ENCODE measurements at regions not wholly inside any gene's neighbourhood (a gene's known extent, or its start where the extent isn't known, plus 50 kb on each side); places are given as distances from the start of the nearest gene placed in this dataset.

GRCh38 chr3:182530316-182530715, 263.0 kb upstream of the ATP11B start:
- H3K4me3 ChIP-seq (ENCODE audit: control insufficient read depth, low read depth, low read length) = no peak overlapping the region
- DNase-seq (ENCODE audit: low read depth) = no peak
- TF ChIP-seq CTCF (conservative IDR thresholded peaks at IDR 0.05; ENCODE audit: control insufficient read depth, insufficient read depth, low read depth, low read length) = no peak

- no peak for TF ChIP-seq CTCF (conservative IDR thresholded peaks at IDR 0.05; ENCODE audit: control insufficient read depth, insufficient read depth, low read depth, low read length)
- DNase-seq (ENCODE audit: low read depth) = no peak
These were observed 259.9 kb upstream of the ATP11B start for GRCh38 chr3:182533394-182533793.

GRCh38 chr3:182544542-182544941, 248.8 kb upstream of the ATP11B start:
- TF ChIP-seq CTCF (conservative IDR thresholded peaks at IDR 0.05; ENCODE audit: control insufficient read depth, insufficient read depth, low read depth, low read length) = no peak
- no peak for DNase-seq (ENCODE audit: low read depth)
- H3K4me3 ChIP-seq (ENCODE audit: control insufficient read depth, low read depth, low read length) = no peak overlapping the region

More at GRCh38 chr3:182533394-182533793, 259.9 kb upstream of the ATP11B start:
- H3K4me3 ChIP-seq (ENCODE audit: control insufficient read depth, low read depth, low read length) = no peak overlapping the region

- no peak overlapping the region for H3K4me3 ChIP-seq (ENCODE audit: control insufficient read depth, low read depth, low read length)
- DNase-seq (ENCODE audit: low read depth) = no peak
- TF ChIP-seq CTCF (conservative IDR thresholded peaks at IDR 0.05; ENCODE audit: control insufficient read depth, insufficient read depth, low read depth, low read length) = no peak
These were observed 231.0 kb upstream of the ATP11B start for GRCh38 chr3:182562274-182562673.

GRCh38 chr3:182565916-182566796, 227.1 kb upstream of the ATP11B start:
- TF ChIP-seq CTCF (conservative IDR thresholded peaks at IDR 0.05; ENCODE audit: control insufficient read depth, insufficient read depth, low read depth, low read length) = no peak
- H3K4me3 ChIP-seq (ENCODE audit: control insufficient read depth, low read depth, low read length) = no peak overlapping the region
- DNase-seq (ENCODE audit: low read depth) = no peak

- H3K4me3 ChIP-seq (ENCODE audit: control insufficient read depth, low read depth, low read length) = no peak overlapping the region
- DNase-seq (ENCODE audit: low read depth) = no peak
- no peak for TF ChIP-seq CTCF (conservative IDR thresholded peaks at IDR 0.05; ENCODE audit: control insufficient read depth, insufficient read depth, low read depth, low read length)
These were observed 225.6 kb upstream of the ATP11B start for GRCh38 chr3:182567700-182568099.

All from fibroblast of mammary gland (primary cell).